GM19238 (cell line): ENCODE measurements at regions not wholly inside any gene's neighbourhood (a gene's known extent, or its start where the extent isn't known, plus 50 kb on each side); places are given as distances from the start of the nearest gene placed in this dataset.

ENCODE experiments used
- DNase-seq: peaks from one replicate; pipeline ENCODE4 v3.0.0; 2011; ENCODE audit warnings: low spot score; ENCODE audit not compliant: insufficient read length

DNA sequence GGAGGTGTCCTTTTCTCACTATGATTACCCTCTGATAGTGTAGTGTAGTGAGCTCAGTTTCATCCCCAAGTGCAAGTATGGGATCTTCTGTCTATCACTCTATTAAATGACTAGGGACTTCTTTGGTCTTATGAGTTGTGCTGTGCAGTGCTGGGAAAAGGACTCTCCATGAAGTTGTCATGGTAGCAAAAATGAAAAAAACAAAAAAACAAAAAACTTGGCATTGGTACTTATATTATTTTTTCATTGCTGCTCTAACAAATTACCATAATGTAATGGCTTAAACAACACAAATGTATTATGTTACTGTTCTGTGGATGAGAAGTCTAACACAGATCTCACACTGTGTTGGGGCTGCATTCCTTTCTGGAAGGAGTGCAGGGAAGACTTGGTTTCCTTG, 393.1 kb upstream of the NOVA1 start:
- DNase-seq, result no peak

GRCh38 chr14:26992403-26993115, 394.7 kb upstream of the NOVA1 start:
- DNase-seq, result no peak

- no peak for DNase-seq
Measured at GRCh38 chr14:26993556-26993955, 395.7 kb upstream of the NOVA1 start.

- no peak for DNase-seq
Measured at GRCh38 chr14:26995301-26995700, 397.5 kb upstream of the NOVA1 start.

DNA sequence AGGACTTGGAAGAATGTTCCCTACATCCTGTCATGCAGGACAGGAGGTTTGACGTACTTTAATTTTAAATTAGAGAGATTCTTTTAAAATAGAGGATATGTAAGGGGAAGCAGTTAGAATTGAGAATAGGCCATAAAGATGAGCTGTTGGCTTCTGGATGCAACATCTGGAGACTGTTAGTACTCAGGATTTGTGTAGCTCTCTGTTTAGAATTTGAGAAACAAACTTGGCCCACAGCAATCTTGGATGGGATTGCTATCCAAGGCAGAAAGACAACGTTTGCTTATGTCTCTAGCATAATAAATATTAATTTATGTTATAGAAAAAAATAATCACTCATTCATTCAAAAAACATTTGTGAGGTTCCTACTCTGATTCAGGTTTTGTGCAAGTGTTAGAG, 398.4 kb upstream of the NOVA1 start:
- DNase-seq, result no peak

GRCh38 chr14:27002179-27002578, 404.3 kb upstream of the NOVA1 start:
- no peak for DNase-seq

DNA sequence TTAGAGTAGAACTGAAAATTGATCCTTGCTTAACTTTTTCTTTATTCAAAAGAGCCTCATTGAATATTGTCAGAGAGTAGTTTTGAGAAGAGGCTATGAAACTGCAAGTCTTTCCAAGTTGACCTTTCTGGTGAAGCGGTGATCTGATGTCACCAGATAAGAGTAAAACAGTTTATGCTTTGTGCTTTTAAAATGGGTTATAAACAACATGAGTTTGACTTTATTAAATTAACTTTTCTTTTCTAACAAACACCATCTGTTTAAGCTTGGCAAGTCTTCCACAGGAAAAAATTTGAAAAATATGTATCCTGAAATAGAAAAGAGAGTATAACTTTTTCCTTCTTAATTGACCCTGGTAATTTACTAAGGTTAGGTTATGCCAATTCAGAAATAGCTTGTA, 408.7 kb upstream of the NOVA1 start:
- DNase-seq, result no peak

GRCh38 chr14:27008187-27008586, 410.4 kb upstream of the NOVA1 start:
- no peak for DNase-seq

GRCh38 chr14:27012641-27013040, 414.8 kb upstream of the NOVA1 start:
- no peak for DNase-seq

- DNase-seq, result no peak
Measured at GRCh38 chr14:27013678-27014077, 415.8 kb upstream of the NOVA1 start.

GRCh38 chr14:27015065-27015464, 417.2 kb upstream of the NOVA1 start:
- no peak for DNase-seq

DNA sequence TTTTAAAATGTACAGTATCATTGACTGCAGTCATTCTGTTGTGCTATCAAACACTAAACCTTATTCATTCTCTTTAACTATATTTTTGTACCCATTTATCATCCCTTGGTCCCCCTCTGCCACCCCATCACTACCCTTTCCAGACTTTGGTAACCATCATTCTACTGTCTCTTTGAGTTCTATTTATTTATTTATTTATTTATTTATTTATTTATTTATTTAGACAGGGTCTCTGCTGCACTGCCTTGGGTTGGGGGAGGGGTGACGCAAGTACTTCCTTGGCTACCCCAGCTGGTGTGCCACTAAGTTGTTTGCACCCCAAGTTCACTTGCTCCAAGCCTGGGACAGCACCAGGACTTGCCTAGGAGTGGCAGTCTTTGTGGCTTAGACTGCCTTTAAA, 427.8 kb upstream of the NOVA1 start:
- no peak for DNase-seq

GRCh38 chr14:27026097-27026496, 428.3 kb upstream of the NOVA1 start:
- no peak for DNase-seq

GRCh38 chr14:27040552-27040951, 442.7 kb upstream of the NOVA1 start:
- no peak for DNase-seq

- no peak for DNase-seq
Measured at GRCh38 chr14:27049701-27050100, 451.9 kb upstream of the NOVA1 start.

- no peak for DNase-seq
Measured at GRCh38 chr14:27050208-27050607, 452.4 kb upstream of the NOVA1 start.

GRCh38 chr14:27056586-27056985, 458.8 kb upstream of the NOVA1 start:
- no peak for DNase-seq

- DNase-seq, result no peak
Measured at GRCh38 chr14:27061299-27061698, 463.5 kb upstream of the NOVA1 start.

GRCh38 chr14:27063959-27064358, 466.1 kb upstream of the NOVA1 start:
- DNase-seq, result no peak

DNA sequence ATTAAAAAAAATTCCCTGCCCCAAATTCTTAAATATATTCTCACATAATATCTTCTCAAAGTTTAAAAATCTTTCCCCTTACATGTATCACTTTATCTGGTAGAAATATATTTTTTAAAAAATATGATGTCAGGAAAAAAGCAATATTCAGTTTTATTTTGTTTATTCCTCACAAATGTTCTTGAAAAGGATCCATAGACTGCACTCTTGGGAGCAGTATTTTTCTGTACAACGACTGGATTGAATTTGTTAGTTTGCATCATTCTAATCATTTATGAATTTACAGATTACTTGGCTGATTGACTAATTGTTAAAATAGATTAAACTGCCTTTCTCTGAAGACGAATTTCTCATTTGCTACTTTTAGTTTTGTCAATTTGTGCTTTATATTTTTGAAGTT, 468.1 kb upstream of the NOVA1 start:
- DNase-seq, result no peak

DNA sequence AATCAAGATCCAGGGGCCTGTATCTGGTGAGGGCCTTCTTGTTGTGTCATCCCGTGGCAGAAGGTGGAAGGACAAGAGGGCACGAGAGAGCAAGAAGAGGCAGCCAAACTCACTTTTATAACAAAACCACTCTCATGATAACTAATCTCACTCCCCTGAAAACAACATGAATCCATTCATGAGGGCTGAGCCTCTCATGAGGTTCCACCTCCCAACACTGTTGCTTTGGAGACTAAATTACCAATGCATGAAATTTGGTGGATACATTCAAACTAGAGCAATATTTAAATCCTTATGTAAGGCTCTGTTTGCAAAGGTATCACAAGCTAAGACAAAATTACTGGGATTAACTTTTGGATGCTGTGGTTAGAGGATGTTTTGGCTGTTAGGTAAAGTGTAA, 470.1 kb upstream of the NOVA1 start:
- no peak for DNase-seq

GRCh38 chr14:27072589-27072988, 474.8 kb upstream of the NOVA1 start:
- DNase-seq, result no peak

- no peak for DNase-seq
Measured at GRCh38 chr14:27075503-27075902, 477.7 kb upstream of the NOVA1 start.

DNA sequence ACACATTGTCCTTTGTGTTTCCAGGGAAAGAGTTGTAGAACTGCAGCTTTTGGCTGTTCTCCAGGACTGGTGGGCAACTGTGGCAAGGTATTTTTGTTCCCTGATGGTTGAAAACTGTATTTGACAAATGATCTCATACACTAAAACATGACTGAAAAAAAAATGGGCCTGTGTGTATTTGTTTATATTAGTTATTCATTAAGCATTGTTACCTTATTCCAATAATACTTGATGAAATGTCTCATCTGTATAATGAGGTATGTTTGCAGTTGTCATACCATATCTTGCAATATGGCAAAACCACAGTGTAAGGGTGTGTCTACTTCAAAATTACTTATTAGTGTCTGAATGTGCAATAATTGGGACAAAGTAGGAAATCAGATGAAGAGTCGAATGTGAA, 479.4 kb upstream of the NOVA1 start:
- DNase-seq, result no peak
